GM18520 (cell line): ENCODE measurements at regions not wholly inside any gene's neighbourhood (a gene's known extent, or its start where the extent isn't known, plus 50 kb on each side); places are given as distances from the start of the nearest gene placed in this dataset.
"Not testable (repeated sequence)": the region's sequence is repeated elsewhere in the genome, so short reads cannot be mapped to it uniquely, and the experiment has no call there.

Experiments
- ATAC-seq: cut with Tn5 transposase; IDR thresholded peaks from one replicate; pipeline ENCODE4 v1.9.1; 2021; ENCODE audit not compliant: unreplicated experiment

GRCh38 chr9:83138422-83139135 is 75.6 kb upstream of the RASEF start:
- ATAC-seq = no peak

DNA sequence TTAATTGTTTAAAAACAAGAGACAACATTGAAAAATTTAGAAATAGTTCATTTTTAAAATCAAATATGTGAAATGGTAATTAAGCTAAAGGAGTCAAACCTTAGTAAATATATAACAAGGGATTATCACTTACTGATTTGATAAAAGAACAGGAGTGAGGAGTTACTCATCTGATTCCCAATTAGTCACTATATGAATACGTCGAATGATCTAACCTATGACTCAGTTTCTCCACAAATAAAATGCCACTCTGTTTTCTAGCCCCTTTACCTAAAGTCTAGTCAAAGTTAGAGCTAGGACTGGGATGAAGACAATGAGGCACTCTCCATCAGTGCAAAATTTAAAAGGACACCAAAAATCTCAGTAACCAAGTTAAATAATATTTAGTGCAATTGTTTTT is 70.4 kb upstream of the RASEF start:
- ATAC-seq = no peak

- no peak for ATAC-seq
Measured at GRCh38 chr9:83132768-83133167, 69.8 kb upstream of the RASEF start.

GRCh38 chr9:83130541-83130940 is 67.6 kb upstream of the RASEF start:
- ATAC-seq = no peak

DNA sequence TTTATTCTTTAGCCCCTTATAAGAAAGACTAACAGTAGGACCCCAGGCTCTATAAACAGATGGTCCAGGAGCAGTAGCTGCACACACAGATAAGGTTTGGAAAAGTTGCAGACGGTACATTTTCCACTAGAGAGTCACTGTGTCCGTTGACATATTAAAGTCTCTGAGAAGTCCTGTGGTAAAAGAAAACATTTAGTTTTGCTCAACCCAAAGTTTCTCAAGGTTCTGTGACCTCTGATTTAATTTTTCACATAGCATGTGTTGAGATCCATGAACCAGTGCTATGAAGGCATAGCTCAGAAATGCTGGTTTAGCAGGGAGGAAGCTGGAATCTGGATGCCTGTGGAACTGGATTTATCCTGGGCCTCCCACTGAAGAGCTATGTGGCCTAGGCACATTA is 62.7 kb upstream of the RASEF start:
- ATAC-seq = no peak

GRCh38 chr9:83119873-83120272 is 56.9 kb upstream of the RASEF start:
- ATAC-seq = no peak

- no peak for ATAC-seq
Measured at GRCh38 chr9:83116026-83116425, 53.1 kb upstream of the RASEF start.

- not testable (repeated sequence) for ATAC-seq
Measured at GRCh38 chr9:83113445-83113844, 50.5 kb upstream of the RASEF start.
